GM18909 (cell line): ENCODE measurements at regions not wholly inside any gene's neighbourhood (a gene's known extent, or its start where the extent isn't known, plus 50 kb on each side); places are given as distances from the start of the nearest gene placed in this dataset.
"Not testable (repeated sequence)": the region's sequence is repeated elsewhere in the genome, so short reads cannot be mapped to it uniquely, and the experiment has no call there.

Experiments
- ATAC-seq: cut with Tn5 transposase; IDR thresholded peaks from one replicate; pipeline ENCODE4 v1.9.1; 2021; ENCODE audit warnings: mild to moderate bottlenecking; ENCODE audit not compliant: unreplicated experiment, poor library complexity

GRCh38 chr6:142631517-142632385 lies 313.2 kb downstream of the HIVEP2 start:
- ATAC-seq = no peak

GRCh38 chr6:142633317-142633716 lies 311.7 kb downstream of the HIVEP2 start:
- ATAC-seq = no peak

- no peak for ATAC-seq
Observed at GRCh38 chr6:142635130-142635529, 309.8 kb downstream of the HIVEP2 start.

DNA sequence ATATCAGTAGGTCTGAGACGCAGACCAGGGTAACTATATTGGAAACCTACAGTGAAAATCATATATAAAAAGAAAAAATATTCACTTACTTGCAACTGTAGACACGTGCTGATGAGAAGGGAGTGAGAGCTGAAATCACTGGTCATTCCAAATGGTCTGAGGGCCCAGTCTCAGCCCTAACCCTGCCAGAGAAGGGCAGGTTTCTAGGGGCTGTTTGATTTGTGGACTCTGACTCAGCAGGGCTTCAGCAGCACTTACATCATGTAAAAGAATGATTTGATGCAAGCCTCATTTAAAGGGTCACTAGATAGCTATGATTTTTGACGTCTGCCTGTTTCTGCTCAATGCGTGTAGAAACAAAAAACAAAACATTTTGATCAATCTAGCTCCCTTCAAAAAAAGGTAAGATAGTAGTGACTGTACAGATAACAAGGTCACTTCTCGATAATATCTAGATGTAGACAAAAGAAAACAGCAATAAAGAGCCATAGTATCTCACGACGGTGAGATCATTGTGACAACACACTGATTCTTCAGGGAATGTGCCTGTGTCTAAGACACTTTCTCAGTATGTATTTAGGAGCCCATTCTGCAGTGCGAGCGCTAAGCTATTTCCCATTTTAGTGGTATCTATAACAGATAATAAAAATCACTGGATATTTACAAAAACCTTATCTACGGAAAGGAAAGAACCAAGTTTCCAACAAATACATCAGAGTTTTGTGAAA lies 307.2 kb downstream of the HIVEP2 start:
- ATAC-seq = no peak

GRCh38 chr6:142642651-142643050 lies 302.3 kb downstream of the HIVEP2 start:
- no peak for ATAC-seq

DNA sequence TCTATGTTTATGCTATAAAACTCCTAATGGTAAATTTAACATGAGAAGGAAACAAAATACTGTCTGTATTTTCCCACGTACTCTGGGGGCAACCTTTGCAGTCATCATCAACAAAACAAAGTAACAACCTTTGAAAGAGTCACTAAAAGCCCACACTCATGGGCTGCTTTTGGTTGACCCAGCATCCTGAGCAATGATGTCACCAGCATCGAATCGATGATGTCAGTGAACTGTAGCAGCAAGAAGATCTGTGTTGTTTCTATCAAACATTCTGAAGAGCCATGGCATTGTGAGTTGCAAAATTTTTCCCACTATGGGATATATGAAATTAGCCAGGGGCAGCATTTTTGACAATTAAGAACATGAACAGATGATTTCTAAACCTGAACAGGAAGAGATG lies 300.1 kb downstream of the HIVEP2 start:
- ATAC-seq = no peak

- no peak for ATAC-seq
Observed at GRCh38 chr6:142645663-142646062, 299.3 kb downstream of the HIVEP2 start.

GRCh38 chr6:142647449-142648035 lies 297.4 kb downstream of the HIVEP2 start:
- no peak for ATAC-seq

- no peak for ATAC-seq
Observed at GRCh38 chr6:142648036-142648451, 296.9 kb downstream of the HIVEP2 start.

GRCh38 chr6:142648526-142648925 lies 296.4 kb downstream of the HIVEP2 start:
- ATAC-seq = no peak

GRCh38 chr6:142649438-142650234 lies 295.3 kb downstream of the HIVEP2 start:
- ATAC-seq = not testable (repeated sequence)

DNA sequence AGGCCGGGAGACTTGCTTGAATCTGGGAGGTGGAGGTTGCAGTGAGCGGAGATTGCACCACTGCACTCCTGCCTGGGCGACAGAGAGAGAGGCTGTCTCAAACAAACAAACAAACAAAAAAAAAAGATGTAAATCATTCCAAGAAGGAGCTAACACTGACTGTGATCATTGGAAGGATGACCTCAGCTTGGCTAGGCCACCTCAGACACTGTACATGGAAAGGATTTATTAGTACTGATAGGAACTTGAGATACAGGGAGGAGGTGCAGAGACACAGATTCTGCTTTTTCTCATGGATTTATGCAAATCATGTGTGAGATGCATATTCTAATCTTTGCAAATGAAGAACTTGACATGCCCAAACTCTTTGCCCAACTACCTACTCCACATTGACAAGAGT lies 293.6 kb downstream of the HIVEP2 start:
- ATAC-seq = no peak

DNA sequence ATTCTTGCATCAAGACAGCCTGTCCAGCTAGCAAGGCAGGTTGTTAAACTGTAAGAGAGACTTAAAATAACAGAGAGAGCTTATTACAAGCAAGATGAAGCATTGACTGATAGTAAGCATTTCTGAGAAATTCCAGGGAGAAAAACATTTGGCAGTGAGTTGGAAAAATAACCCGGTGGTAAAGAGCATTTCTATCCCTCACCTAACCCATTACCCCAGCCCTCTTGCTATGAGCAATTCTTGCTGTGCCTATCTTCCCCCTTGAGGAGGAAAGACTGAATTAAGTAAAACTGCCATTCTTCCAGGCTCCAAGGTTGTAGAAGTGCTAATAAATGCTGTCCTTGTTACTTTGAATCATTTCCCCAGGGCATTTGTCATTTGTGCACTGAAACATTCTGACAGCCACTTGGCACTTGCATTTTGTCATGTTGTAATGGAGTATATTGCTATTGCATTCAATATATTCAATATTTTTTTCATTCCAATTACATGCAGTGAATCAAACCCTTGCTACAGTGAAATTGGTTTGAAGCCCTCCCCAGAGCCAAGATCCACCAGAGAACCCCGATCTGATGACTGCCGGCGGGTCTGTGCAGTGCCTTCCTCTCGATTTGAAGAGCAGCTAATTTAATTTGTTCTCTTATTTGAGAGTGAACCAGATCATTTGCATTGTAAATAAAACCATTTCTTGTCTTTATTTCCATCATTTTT lies 291.1 kb downstream of the HIVEP2 start:
- no peak for ATAC-seq

- ATAC-seq = no peak
Observed at GRCh38 chr6:142659661-142660060, 285.3 kb downstream of the HIVEP2 start.

DNA sequence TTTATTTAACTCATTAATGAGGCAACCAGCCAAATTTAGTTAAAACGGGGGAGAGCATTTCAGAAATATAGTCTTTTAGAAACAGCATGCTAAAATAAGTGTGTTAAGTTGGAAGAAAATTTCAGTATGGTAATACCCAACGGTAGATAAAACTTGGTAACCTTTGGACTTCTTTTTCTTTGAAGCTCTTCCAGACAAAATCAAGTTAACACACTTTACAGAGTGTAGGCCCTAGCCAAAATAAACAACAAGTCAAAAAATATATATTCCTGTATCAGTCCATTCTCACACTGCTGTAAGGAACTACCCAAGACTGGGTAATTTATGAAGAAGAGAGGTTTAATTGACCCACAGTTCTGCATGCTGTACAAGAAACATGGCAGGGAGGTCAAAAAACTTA lies 279.6 kb downstream of the HIVEP2 start:
- ATAC-seq = no peak

DNA sequence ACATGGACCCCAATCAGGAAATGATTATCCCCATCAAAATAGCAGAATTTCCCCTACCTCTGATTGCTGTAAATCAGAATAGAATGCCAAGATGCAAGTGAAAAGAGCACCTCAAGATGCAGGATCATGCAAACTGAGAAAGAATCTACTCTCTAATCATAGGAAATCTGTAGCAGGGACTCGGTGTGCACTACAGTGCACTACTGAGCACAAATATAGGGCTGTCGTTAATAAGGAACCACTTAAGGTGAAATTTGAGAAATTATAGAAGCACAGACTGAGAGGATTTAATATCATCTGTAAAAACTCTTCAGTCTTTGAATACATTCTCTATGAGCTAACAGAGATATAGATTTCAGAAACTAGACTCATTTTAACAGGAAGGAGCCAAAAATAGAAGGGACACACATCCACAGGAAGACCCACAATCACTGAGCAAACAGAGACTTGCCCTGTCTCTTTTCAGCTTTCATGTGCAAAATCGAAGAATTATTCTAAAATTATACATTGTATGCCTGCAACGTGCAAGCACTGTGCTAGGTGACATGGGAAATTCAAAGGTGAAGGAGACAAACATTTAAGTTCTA lies 278.3 kb downstream of the HIVEP2 start:
- no peak for ATAC-seq

DNA sequence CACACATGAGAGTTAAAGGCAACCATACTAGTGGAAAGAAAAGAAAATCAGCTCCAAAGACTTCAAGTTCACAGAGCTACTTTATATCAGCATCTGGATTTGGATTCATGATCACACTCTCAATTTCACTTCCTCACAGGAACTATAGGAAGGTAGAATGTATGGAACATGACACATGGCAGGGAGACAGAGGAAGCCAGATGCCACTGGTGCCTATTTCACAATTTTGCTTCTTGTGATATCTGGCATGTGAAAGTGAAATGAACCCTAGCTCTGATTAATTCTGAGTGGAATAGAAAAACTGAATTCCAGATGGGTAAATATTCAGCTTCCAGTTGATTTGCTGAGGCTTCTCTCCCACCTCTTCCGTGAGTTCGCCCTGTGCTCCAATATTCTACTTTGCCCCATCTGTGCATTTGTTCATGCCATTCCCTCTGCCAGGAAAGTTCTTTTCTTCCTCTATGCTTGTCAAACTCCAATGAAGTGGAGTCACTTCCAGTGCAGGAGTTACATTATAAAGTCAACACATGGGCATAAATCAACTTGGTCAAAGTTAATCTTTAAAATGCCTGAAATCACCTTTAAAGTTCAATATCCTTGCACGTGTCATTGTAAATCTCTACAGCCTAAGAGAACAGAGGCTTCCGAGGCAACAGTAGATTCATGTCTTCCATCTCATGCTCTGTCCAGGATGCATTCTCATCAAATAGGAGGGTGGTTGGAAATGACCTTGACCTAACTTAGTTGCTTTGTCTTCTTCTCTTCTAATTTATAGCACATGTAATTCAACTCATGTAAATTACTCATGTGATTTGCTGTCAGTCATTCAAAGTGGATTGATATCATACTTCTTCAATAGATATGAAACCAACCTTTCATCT lies 275.3 kb downstream of the HIVEP2 start:
- ATAC-seq = no peak

DNA sequence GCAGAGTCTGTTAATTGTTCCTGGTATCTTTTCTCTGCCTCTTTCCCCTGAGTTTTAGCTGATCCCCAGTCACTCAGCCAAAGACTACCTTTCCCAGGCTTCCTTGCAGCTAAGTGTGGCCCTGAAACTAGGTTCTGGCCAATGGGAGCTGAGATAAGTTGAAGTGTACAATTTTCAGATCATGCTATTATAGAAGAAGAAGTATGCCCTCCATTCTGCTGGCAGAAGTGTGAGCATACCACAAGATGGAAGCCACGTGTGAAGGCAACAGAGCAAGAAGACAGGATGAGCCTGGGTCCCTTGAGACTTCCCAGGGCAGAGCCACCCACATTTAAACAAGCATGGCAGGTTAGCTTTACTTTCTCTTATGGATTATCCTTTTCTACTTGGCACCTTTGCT lies 273.2 kb downstream of the HIVEP2 start:
- peak; percentile 96 for ATAC-seq

DNA sequence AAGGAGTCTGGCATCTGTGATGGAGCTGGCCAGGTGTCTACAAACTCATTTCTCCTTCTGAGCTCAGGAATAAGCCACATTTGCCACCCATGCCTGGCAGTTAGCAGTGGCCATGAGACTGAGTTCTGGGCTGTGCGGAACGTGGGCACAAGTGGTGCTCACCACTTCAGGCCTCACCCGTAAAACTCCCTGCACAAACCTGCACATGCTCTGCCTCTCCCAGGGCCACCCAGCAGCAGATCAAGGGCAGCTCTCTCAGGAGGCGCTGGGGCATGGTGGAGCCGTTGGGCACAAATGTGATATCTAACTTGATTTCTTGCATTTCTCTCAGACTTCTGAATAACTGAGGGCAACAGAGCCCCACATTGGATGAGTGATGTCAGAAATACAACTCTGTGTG lies 269.5 kb downstream of the HIVEP2 start:
- ATAC-seq = no peak
